ENCODE measurements at regions not wholly inside any gene's neighbourhood (a gene's known extent, or its start where the extent isn't known, plus 50 kb on each side); places are given as distances from the start of the nearest gene placed in this dataset.

- TF ChIP-seq, protein P1, sequence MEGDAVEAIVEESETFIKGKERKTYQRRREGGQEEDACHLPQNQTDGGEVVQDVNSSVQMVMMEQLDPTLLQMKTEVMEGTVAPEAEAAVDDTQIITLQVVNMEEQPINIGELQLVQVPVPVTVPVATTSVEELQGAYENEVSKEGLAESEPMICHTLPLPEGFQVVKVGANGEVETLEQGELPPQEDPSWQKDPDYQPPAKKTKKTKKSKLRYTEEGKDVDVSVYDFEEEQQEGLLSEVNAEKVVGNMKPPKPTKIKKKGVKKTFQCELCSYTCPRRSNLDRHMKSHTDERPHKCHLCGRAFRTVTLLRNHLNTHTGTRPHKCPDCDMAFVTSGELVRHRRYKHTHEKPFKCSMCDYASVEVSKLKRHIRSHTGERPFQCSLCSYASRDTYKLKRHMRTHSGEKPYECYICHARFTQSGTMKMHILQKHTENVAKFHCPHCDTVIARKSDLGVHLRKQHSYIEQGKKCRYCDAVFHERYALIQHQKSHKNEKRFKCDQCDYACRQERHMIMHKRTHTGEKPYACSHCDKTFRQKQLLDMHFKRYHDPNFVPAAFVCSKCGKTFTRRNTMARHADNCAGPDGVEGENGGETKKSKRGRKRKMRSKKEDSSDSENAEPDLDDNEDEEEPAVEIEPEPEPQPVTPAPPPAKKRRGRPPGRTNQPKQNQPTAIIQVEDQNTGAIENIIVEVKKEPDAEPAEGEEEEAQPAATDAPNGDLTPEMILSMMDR (IDR thresholded peaks at IDR 0.05): no peak
- TF ChIP-seq, protein P2, sequence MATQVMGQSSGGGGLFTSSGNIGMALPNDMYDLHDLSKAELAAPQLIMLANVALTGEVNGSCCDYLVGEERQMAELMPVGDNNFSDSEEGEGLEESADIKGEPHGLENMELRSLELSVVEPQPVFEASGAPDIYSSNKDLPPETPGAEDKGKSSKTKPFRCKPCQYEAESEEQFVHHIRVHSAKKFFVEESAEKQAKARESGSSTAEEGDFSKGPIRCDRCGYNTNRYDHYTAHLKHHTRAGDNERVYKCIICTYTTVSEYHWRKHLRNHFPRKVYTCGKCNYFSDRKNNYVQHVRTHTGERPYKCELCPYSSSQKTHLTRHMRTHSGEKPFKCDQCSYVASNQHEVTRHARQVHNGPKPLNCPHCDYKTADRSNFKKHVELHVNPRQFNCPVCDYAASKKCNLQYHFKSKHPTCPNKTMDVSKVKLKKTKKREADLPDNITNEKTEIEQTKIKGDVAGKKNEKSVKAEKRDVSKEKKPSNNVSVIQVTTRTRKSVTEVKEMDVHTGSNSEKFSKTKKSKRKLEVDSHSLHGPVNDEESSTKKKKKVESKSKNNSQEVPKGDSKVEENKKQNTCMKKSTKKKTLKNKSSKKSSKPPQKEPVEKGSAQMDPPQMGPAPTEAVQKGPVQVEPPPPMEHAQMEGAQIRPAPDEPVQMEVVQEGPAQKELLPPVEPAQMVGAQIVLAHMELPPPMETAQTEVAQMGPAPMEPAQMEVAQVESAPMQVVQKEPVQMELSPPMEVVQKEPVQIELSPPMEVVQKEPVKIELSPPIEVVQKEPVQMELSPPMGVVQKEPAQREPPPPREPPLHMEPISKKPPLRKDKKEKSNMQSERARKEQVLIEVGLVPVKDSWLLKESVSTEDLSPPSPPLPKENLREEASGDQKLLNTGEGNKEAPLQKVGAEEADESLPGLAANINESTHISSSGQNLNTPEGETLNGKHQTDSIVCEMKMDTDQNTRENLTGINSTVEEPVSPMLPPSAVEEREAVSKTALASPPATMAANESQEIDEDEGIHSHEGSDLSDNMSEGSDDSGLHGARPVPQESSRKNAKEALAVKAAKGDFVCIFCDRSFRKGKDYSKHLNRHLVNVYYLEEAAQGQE (IDR thresholded peaks at IDR 0.05; ENCODE audit: insufficient read depth in 1 of 2, low read depth in 2 of 2, low read length in 1 of 2): no peak
- no peak for TF ChIP-seq POLR2AphosphoS5 (IDR thresholded peaks at IDR 0.05; ENCODE audit: low read depth, low read length)
- TF ChIP-seq SIN3A (IDR thresholded peaks at IDR 0.05; ENCODE audit: borderline replicate concordance, insufficient read depth, low read depth, low read length): no peak
- no peak for TF ChIP-seq TCF7L2 (IDR thresholded peaks at IDR 0.05; ENCODE audit: low read depth, low read length)
Observed at GRCh38 chr1:37123276-37124115, 89.2 kb upstream of the GRIK3 start.
